CD8-positive, alpha-beta memory T cell (primary cell): ENCODE measurements at regions not wholly inside any gene's neighbourhood (a gene's known extent, or its start where the extent isn't known, plus 50 kb on each side); places are given as distances from the start of the nearest gene placed in this dataset.

Source experiments
- CTCF ChIA-PET: fragments of 350-600 bp; sonication (Branson Sonifier 250); formaldehyde crosslinking; loops from one replicate; lab custom pipeline; 2021; ENCODE audit warnings: antibody characterized with exemption; lab: Charles Lee
- POLR2A ChIA-PET: fragments of 350-600 bp; sonication (Branson Sonifier 250); formaldehyde crosslinking; loops from one replicate; lab custom pipeline; 2021; ENCODE audit warnings: antibody characterized with exemption; lab: Charles Lee
- DNase-seq, 5 donors: peaks; one replicate each; pipeline versions ENCODE4 v3.0.0 to v3.0.0-alpha.2; 2020 to 2022; ENCODE audit warnings: mixed read lengths in 1 of 5
- H3K27ac ChIP-seq: one replicate; pipeline ENCODE4 v1.7.0; 2013; ENCODE audit warnings: low read depth, mild to moderate bottlenecking, low read length, moderate library complexity
- H3K27me3 ChIP-seq: 2 replicates; pipeline ENCODE4 v1.7.0; 2013; ENCODE audit warnings: low read length, mild to moderate bottlenecking; ENCODE audit not compliant: insufficient read depth, poor library complexity, severe bottlenecking
- H3K36me3 ChIP-seq: 2 replicates; pipeline ENCODE4 v1.7.0; 2013; ENCODE audit warnings: mild to moderate bottlenecking, low read length, moderate library complexity; ENCODE audit not compliant: insufficient read depth
- H3K4me1 ChIP-seq: 2 replicates; pipeline ENCODE4 v1.7.0; 2013; ENCODE audit warnings: mild to moderate bottlenecking, low read length, moderate library complexity; ENCODE audit not compliant: insufficient read depth
- H3K4me3 ChIP-seq: 2 replicates; pipeline ENCODE4 v1.7.0; 2013; ENCODE audit warnings: mild to moderate bottlenecking, low read length
- H3K9me3 ChIP-seq: 2 replicates; pipeline ENCODE4 v1.7.0; 2013; ENCODE audit warnings: mild to moderate bottlenecking, low read length
- H3K27ac Mint-ChIP-seq, 8 donors: one replicate each; pipeline ENCODE4 v1.8.0; 2020 to 2021; ENCODE audit warnings: mixed read lengths in 8 of 8, mild to moderate bottlenecking in 6 of 8, inconsistent platforms in 3 of 8, moderate library complexity in 3 of 8
- H3K27me3 Mint-ChIP-seq, 2 donors: one replicate each; pipeline ENCODE4 v1.8.0; 2020 to 2021; ENCODE audit warnings: mixed read lengths in 2 of 2, mild to moderate bottlenecking in 1 of 2, moderate library complexity in 1 of 2
- H3K36me3 Mint-ChIP-seq, 3 donors: one replicate each; pipeline ENCODE4 v1.8.0; 2020 to 2021; ENCODE audit warnings: mixed read lengths in 3 of 3, inconsistent platforms in 1 of 3, mild to moderate bottlenecking in 1 of 3
- H3K4me1 Mint-ChIP-seq, 3 donors: one replicate each; pipeline ENCODE4 v1.8.0; 2020 to 2021; ENCODE audit warnings: mixed read lengths in 3 of 3, inconsistent platforms in 1 of 3, mild to moderate bottlenecking in 1 of 3
- H3K4me3 Mint-ChIP-seq, 7 donors: one replicate each; pipeline ENCODE4 v1.8.0; 2020 to 2021; ENCODE audit warnings: mixed read lengths in 7 of 7, mild to moderate bottlenecking in 6 of 7, moderate library complexity in 4 of 7, inconsistent platforms in 2 of 7
- H3K9me3 Mint-ChIP-seq, 5 donors: one replicate each; pipeline ENCODE4 v1.8.0; 2020 to 2022; ENCODE audit warnings: mixed read lengths in 5 of 5, mild to moderate bottlenecking in 3 of 5, moderate library complexity in 2 of 5, inconsistent platforms in 1 of 5

DNA sequence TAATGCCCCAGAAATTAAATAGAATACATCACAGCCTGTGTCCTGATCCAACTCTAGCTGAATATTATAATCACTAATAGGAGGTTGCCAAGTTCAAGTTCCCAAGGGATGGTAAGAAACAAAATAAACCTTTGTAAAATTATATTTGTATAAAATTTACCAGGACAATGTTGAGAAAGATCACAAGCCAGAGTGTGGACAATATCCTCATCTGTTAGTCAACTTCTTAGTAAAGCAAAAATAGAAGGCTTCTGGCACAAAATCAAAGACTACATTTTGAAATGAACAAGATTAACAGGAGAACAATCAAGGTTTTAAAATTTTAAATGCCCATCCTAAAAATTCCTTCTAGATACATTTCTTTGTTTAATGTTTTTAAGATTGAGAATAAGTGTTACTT, 290.4 kb upstream of the HSF2 start:
- Mint-ChIP-seq H3K9me3 (peaks cover 0 to 4% (median 0%) of the 10 kb centered on the region in 5 donors), H3K4me3 (no peak overlapping the region), H3K36me3 (no peaks in the 10 kb centered on the region), H3K27me3 (no peaks in the 10 kb centered on the region), H3K27ac (no peak overlapping the region), H3K4me1 (no peaks in the 10 kb centered on the region)
- Histone ChIP-seq H3K4me1 (no peaks in the 10 kb centered on the region), H3K9me3 (no peaks in the 10 kb centered on the region), H3K36me3 (no peaks in the 10 kb centered on the region), H3K27ac (no peak overlapping the region), H3K27me3 (no peaks in the 10 kb centered on the region), H3K4me3 (no peak overlapping the region)
- ChIA-PET POLR2A (no interaction called here), CTCF (no interaction called here)
- no peak for DNase-seq

GRCh38 chr6:122114717-122115116, 284.7 kb upstream of the HSF2 start:
- ChIA-PET CTCF (no interaction called here), POLR2A (no interaction called here)
- no peaks in the 10 kb centered on the region for H3K27me3 ChIP-seq

DNA sequence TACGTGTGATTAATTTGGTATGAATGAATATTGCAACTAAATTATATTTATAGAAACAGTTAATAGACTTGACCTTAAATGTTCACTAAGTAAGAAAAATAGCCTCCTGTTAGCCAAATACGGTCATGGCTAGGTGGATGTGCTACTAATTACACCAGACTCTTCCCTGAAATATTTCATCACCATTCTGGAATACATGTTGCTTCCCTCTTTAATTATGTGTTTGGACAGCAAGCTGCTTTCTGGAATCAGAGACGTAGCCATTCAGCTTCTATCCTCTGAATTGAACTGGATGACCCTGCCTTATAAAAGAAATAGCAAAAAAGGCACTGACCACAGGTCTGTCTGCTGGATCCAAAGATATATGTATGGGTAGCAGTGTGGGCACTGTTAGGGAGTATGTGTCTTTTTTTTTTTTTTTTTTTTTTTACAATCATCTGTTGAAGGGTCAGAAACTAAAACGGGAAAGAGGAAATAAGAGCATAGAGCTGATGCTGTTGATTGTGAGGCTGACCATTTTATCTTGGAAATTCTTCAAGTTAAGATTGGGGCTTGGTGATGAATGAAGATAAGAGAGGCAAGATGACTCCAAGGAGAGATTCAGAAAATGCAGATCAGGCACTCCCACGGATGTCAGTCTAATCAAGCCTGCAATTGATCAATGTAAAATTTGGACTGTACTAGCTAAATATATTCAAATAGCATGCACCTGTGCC, 283.2 kb upstream of the HSF2 start:
- CTCF ChIA-PET = no interaction called here
- no peaks in the 10 kb centered on the region for H3K36me3 Mint-ChIP-seq
- DNase-seq = no peak
- H3K27ac ChIP-seq = no peak overlapping the region
- H3K4me1 Mint-ChIP-seq = no peaks in the 10 kb centered on the region
- H3K36me3 ChIP-seq = no peaks in the 10 kb centered on the region
- H3K27ac Mint-ChIP-seq = no peak overlapping the region
- no peaks in the 10 kb centered on the region for H3K4me1 ChIP-seq
- no peak overlapping the region for H3K4me3 Mint-ChIP-seq
- no peak overlapping the region for H3K4me3 ChIP-seq
- no peaks in the 10 kb centered on the region for H3K27me3 ChIP-seq
- peaks cover 0 to 5% (median 3%) of the 10 kb centered on the region in 5 donors for H3K9me3 Mint-ChIP-seq
- no peaks in the 10 kb centered on the region for H3K9me3 ChIP-seq
- POLR2A ChIA-PET = no interaction called here
- peaks cover 0 to 1% of the 10 kb centered on the region in 2 donors for H3K27me3 Mint-ChIP-seq

More at GRCh38 chr6:122114717-122115116, 284.7 kb upstream of the HSF2 start:
- H3K27me3 Mint-ChIP-seq = peaks cover 0 to 1% of the 10 kb centered on the region in 2 donors
- no peak overlapping the region for H3K27ac ChIP-seq
- DNase-seq = no peak
- no peak overlapping the region for H3K27ac Mint-ChIP-seq
- H3K4me3 Mint-ChIP-seq = no peak overlapping the region
- H3K4me3 ChIP-seq = no peak overlapping the region
- H3K4me1 ChIP-seq = no peaks in the 10 kb centered on the region
- H3K9me3 ChIP-seq = no peaks in the 10 kb centered on the region
- H3K36me3 Mint-ChIP-seq = no peaks in the 10 kb centered on the region
- H3K4me1 Mint-ChIP-seq = no peaks in the 10 kb centered on the region
- H3K9me3 Mint-ChIP-seq = peaks cover 0 to 7% (median 0%) of the 10 kb centered on the region in 5 donors
- H3K36me3 ChIP-seq = no peaks in the 10 kb centered on the region

DNA sequence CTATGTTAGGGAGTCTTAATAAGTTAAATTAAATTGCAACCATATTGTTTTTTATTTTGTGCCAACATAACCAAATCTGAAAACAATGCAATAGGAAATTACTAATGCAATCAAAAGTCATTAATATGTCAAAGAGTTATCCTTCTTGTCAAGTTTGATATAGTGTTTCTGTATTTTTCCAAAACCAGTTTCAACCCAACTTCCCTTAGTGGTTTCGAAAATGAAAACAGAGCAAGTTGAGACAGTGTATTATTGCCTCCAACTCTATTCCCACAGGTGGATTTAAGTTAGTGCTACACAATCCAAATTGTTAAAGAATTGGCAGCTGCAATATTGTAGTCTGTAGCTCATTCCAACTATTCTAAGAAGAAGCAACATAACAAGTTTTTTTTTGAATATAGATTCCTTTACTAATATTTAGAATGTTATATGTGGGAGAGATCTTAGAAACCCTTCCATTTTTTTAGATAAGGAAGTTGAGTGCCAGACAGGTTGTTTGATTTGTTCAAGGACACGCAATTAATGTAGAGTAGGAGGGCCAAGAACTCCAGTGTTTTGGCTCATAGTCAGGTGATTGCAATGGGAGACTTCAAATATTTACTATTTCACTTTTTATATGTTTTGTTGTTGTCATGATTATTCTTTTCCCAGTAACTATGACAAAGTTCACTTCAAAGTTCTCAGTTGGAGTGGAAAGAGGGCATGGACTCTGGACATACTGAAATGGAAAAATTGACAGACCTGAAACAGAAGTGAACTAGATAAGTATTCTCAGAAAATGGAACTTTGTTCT, 282.4 kb upstream of the HSF2 start:
- no peaks in the 10 kb centered on the region for H3K4me1 Mint-ChIP-seq

GRCh38 chr6:122118945-122119506, 280.4 kb upstream of the HSF2 start:
- Histone ChIP-seq H3K27me3 (no peaks in the 10 kb centered on the region), H3K9me3 (no peaks in the 10 kb centered on the region), H3K27ac (no peak overlapping the region), H3K4me3 (no peak overlapping the region), H3K4me1 (no peaks in the 10 kb centered on the region), H3K36me3 (no peaks in the 10 kb centered on the region)
- DNase-seq = no peak
- H3K4me3 Mint-ChIP-seq = no peak overlapping the region
- no peak overlapping the region for H3K27ac Mint-ChIP-seq
- ChIA-PET POLR2A (no interaction called here), CTCF (no interaction called here)
- H3K9me3 Mint-ChIP-seq = peaks cover 0 to 5% (median 3%) of the 10 kb centered on the region in 5 donors
- H3K36me3 Mint-ChIP-seq = no peaks in the 10 kb centered on the region
- peaks cover 0 to 1% of the 10 kb centered on the region in 2 donors for H3K27me3 Mint-ChIP-seq
- H3K4me1 Mint-ChIP-seq = no peaks in the 10 kb centered on the region

More for the DNA sequence above, 282.4 kb upstream of the HSF2 start:
- Mint-ChIP-seq H3K4me3 (no peak overlapping the region), H3K27ac (no peak overlapping the region), H3K9me3 (peaks cover 0 to 5% (median 3%) of the 10 kb centered on the region in 5 donors), H3K36me3 (no peaks in the 10 kb centered on the region), H3K27me3 (peaks cover 0 to 1% of the 10 kb centered on the region in 2 donors)
- Histone ChIP-seq H3K4me3 (no peak overlapping the region), H3K27ac (no peak overlapping the region), H3K9me3 (no peaks in the 10 kb centered on the region), H3K4me1 (no peaks in the 10 kb centered on the region), H3K36me3 (no peaks in the 10 kb centered on the region), H3K27me3 (no peaks in the 10 kb centered on the region)
- DNase-seq = no peak
- CTCF ChIA-PET = no interaction called here
- POLR2A ChIA-PET = no interaction called here

DNA sequence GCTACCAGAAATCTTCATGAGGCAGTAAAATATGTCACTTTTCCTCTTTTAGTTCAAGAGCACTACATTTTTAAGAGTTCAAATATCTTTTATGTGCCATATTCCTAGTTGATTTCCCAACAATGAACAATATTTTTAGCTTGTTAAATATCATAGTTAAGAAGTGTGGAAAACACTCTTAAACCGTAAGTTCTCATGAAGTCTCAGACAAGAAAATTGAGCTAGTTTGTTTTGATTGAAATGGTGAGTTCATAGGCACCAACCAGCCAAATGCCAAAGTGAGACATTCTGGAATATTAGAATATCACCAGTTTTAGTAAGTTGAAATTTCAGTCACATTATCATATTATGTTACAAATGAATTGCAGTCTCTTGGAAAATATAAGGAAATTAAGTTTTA, 277.2 kb upstream of the HSF2 start:
- no peaks in the 10 kb centered on the region for H3K9me3 ChIP-seq
- no peak for DNase-seq
- ChIA-PET CTCF (no interaction called here), POLR2A (no interaction called here)
- no peaks in the 10 kb centered on the region for H3K4me1 ChIP-seq
- H3K27ac Mint-ChIP-seq = no peak overlapping the region
- no peaks in the 10 kb centered on the region for H3K27me3 ChIP-seq
- H3K36me3 ChIP-seq = no peaks in the 10 kb centered on the region
- H3K27ac ChIP-seq = no peak overlapping the region
- H3K9me3 Mint-ChIP-seq = peaks cover 0 to 6% (median 4%) of the 10 kb centered on the region in 5 donors
- no peak overlapping the region for H3K4me3 Mint-ChIP-seq
- peaks cover 0 to 1% of the 10 kb centered on the region in 2 donors for H3K27me3 Mint-ChIP-seq
- no peak overlapping the region for H3K4me3 ChIP-seq
- no peaks in the 10 kb centered on the region for H3K4me1 Mint-ChIP-seq
- H3K36me3 Mint-ChIP-seq = no peaks in the 10 kb centered on the region

GRCh38 chr6:122122686-122123085, 276.8 kb upstream of the HSF2 start:
- CTCF ChIA-PET = no interaction called here
- H3K4me3 ChIP-seq = no peak overlapping the region
- Mint-ChIP-seq H3K27me3 (peaks cover 0 to 1% of the 10 kb centered on the region in 2 donors), H3K9me3 (peaks cover 0 to 6% (median 4%) of the 10 kb centered on the region in 5 donors), H3K4me3 (no peak overlapping the region), H3K27ac (no peak overlapping the region), H3K36me3 (no peaks in the 10 kb centered on the region), H3K4me1 (no peaks in the 10 kb centered on the region)
- H3K9me3 ChIP-seq = no peaks in the 10 kb centered on the region
- H3K27ac ChIP-seq = no peak overlapping the region
- POLR2A ChIA-PET = no interaction called here
- H3K4me1 ChIP-seq = no peaks in the 10 kb centered on the region
- DNase-seq = no peak
- no peaks in the 10 kb centered on the region for H3K36me3 ChIP-seq
- H3K27me3 ChIP-seq = no peaks in the 10 kb centered on the region

GRCh38 chr6:122124908-122125307, 274.5 kb upstream of the HSF2 start:
- H3K4me1 Mint-ChIP-seq = no peaks in the 10 kb centered on the region
- H3K9me3 Mint-ChIP-seq = peaks cover 0 to 6% (median 1%) of the 10 kb centered on the region in 5 donors
- Histone ChIP-seq H3K27ac (no peak overlapping the region), H3K4me3 (no peak overlapping the region), H3K36me3 (no peaks in the 10 kb centered on the region), H3K27me3 (no peaks in the 10 kb centered on the region), H3K9me3 (no peaks in the 10 kb centered on the region), H3K4me1 (no peaks in the 10 kb centered on the region)
- CTCF ChIA-PET = no interaction called here
- DNase-seq = no peak
- POLR2A ChIA-PET = no interaction called here
- H3K36me3 Mint-ChIP-seq = no peaks in the 10 kb centered on the region
- no peak overlapping the region for H3K27ac Mint-ChIP-seq
- no peaks in the 10 kb centered on the region for H3K27me3 Mint-ChIP-seq
- H3K4me3 Mint-ChIP-seq = no peak overlapping the region
